ENCODE measurements at regions not wholly inside any gene's neighbourhood (a gene's known extent, or its start where the extent isn't known, plus 50 kb on each side); places are given as distances from the start of the nearest gene placed in this dataset.

- H3K27ac Mint-ChIP-seq: no peak overlapping the region
These were observed 133.1 kb downstream of the SALL1 start for GRCh38 chr16:51017969-51018368.

GRCh38 chr16:51012396-51012795, 138.7 kb downstream of the SALL1 start:
- H3K4me1 Mint-ChIP-seq: peaks cover 4% of the 10 kb centered on the region
- H3K4me3 Mint-ChIP-seq: no peak overlapping the region
- H3K9me3 Mint-ChIP-seq: peaks cover 23% of the 10 kb centered on the region
- peaks cover 9% of the 10 kb centered on the region for H3K27me3 Mint-ChIP-seq (ENCODE audit: low read depth)
- no peak for ATAC-seq
- ChIA-PET CTCF (no interaction called here), POLR2A (no interaction called here)
- DNase-seq (ENCODE audit: low spot score): no peak
- TF ChIP-seq, protein P1, sequence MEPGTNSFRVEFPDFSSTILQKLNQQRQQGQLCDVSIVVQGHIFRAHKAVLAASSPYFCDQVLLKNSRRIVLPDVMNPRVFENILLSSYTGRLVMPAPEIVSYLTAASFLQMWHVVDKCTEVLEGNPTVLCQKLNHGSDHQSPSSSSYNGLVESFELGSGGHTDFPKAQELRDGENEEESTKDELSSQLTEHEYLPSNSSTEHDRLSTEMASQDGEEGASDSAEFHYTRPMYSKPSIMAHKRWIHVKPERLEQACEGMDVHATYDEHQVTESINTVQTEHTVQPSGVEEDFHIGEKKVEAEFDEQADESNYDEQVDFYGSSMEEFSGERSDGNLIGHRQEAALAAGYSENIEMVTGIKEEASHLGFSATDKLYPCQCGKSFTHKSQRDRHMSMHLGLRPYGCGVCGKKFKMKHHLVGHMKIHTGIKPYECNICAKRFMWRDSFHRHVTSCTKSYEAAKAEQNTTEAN (CRISPR knock-in tag; IDR thresholded peaks at IDR 0.05): no peak
- TF ChIP-seq GRHL2 (CRISPR knock-in tag; IDR thresholded peaks at IDR 0.05; ENCODE audit: insufficient replicate concordance, severe bottlenecking) (no peak), ELF4 (CRISPR knock-in tag; IDR thresholded peaks at IDR 0.05; ENCODE audit: low read depth) (no peak), ESRRA (CRISPR knock-in tag; IDR thresholded peaks at IDR 0.05; ENCODE audit: borderline replicate concordance) (no peak), SMAD3 (CRISPR knock-in tag; IDR thresholded peaks at IDR 0.05; ENCODE audit: borderline replicate concordance) (no peak), ZNF512 (CRISPR knock-in tag; IDR thresholded peaks at IDR 0.05; ENCODE audit: borderline replicate concordance) (no peak), NFE2L1 (CRISPR knock-in tag; IDR thresholded peaks at IDR 0.05) (no peak), MYBL2 (CRISPR knock-in tag; IDR thresholded peaks at IDR 0.05) (no peak)
- no peak overlapping the region for H3K27ac Mint-ChIP-seq
- peaks cover 3% of the 10 kb centered on the region for H3K36me3 Mint-ChIP-seq

More at GRCh38 chr16:51017969-51018368, 133.1 kb downstream of the SALL1 start:
- H3K4me1 Mint-ChIP-seq: peaks cover 4% of the 10 kb centered on the region
- H3K36me3 Mint-ChIP-seq: no peaks in the 10 kb centered on the region
- H3K4me3 Mint-ChIP-seq: no peak overlapping the region
- H3K27me3 Mint-ChIP-seq (ENCODE audit: low read depth): peaks cover 6% of the 10 kb centered on the region
- TF ChIP-seq NR3C1 (CRISPR knock-in tag; conservative IDR thresholded peaks at IDR 0.05; ENCODE audit: low read depth) (no peak), SMAD4 (CRISPR knock-in tag; IDR thresholded peaks at IDR 0.05) (no peak), NR2C2 (CRISPR knock-in tag; IDR thresholded peaks at IDR 0.05) (no peak), TCF7 (CRISPR knock-in tag; IDR thresholded peaks at IDR 0.05; ENCODE audit: low read depth) (no peak), ZNF423 (CRISPR knock-in tag; IDR thresholded peaks at IDR 0.05) (no peak), EMX1 (CRISPR knock-in tag; IDR thresholded peaks at IDR 0.05) (no peak), ZNF232 (CRISPR knock-in tag; IDR thresholded peaks at IDR 0.05) (no peak), GRHL2 (CRISPR knock-in tag; IDR thresholded peaks at IDR 0.05; ENCODE audit: insufficient replicate concordance, severe bottlenecking) (no peak), ZNF396 (CRISPR knock-in tag; IDR thresholded peaks at IDR 0.05; ENCODE audit: borderline replicate concordance) (no peak), NFYB (CRISPR knock-in tag; conservative IDR thresholded peaks at IDR 0.05; ENCODE audit: low read depth) (no peak), OVOL2 (CRISPR knock-in tag; IDR thresholded peaks at IDR 0.05; ENCODE audit: borderline replicate concordance) (no peak), MYBL2 (CRISPR knock-in tag; IDR thresholded peaks at IDR 0.05) (no peak), HMGA2 (CRISPR knock-in tag; IDR thresholded peaks at IDR 0.05) (no peak), ETV6 (CRISPR knock-in tag; IDR thresholded peaks at IDR 0.05) (no peak), SP1 (CRISPR knock-in tag; conservative IDR thresholded peaks at IDR 0.05) (no peak), FOXP4 (CRISPR knock-in tag; IDR thresholded peaks at IDR 0.05) (no peak), FOXK1 (CRISPR knock-in tag; IDR thresholded peaks at IDR 0.05) (no peak)
- TF ChIP-seq, protein P2, sequence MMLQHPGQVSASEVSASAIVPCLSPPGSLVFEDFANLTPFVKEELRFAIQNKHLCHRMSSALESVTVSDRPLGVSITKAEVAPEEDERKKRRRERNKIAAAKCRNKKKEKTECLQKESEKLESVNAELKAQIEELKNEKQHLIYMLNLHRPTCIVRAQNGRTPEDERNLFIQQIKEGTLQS (CRISPR knock-in tag; conservative IDR thresholded peaks at IDR 0.05): no peak
- TF ChIP-seq, protein P3, sequence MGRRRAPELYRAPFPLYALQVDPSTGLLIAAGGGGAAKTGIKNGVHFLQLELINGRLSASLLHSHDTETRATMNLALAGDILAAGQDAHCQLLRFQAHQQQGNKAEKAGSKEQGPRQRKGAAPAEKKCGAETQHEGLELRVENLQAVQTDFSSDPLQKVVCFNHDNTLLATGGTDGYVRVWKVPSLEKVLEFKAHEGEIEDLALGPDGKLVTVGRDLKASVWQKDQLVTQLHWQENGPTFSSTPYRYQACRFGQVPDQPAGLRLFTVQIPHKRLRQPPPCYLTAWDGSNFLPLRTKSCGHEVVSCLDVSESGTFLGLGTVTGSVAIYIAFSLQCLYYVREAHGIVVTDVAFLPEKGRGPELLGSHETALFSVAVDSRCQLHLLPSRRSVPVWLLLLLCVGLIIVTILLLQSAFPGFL (CRISPR knock-in tag; IDR thresholded peaks at IDR 0.05; ENCODE audit: borderline replicate concordance): no peak
- TF ChIP-seq, protein P4, sequence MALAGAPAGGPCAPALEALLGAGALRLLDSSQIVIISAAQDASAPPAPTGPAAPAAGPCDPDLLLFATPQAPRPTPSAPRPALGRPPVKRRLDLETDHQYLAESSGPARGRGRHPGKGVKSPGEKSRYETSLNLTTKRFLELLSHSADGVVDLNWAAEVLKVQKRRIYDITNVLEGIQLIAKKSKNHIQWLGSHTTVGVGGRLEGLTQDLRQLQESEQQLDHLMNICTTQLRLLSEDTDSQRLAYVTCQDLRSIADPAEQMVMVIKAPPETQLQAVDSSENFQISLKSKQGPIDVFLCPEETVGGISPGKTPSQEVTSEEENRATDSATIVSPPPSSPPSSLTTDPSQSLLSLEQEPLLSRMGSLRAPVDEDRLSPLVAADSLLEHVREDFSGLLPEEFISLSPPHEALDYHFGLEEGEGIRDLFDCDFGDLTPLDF (CRISPR knock-in tag; IDR thresholded peaks at IDR 0.05): no peak
- H3K9me3 Mint-ChIP-seq: no peaks in the 10 kb centered on the region
- CTCF ChIA-PET: no interaction called here
- ATAC-seq (no peak), DNase-seq (ENCODE audit: low spot score) (no peak)
- POLR2A ChIA-PET: no interaction called here

All from WTC11 (cell line).